B cell (primary cell): ENCODE measurements at regions not wholly inside any gene's neighbourhood (a gene's known extent, or its start where the extent isn't known, plus 50 kb on each side); places are given as distances from the start of the nearest gene placed in this dataset.

Experiments used
- CTCF ChIP-seq: fragments of 200-600 bp; IDR thresholded peaks from one replicate; pipeline ENCODE4 v1.8.0; 2022; ENCODE audit warnings: antibody characterized with exemption, mild to moderate bottlenecking
- EZH2 ChIP-seq: IDR thresholded peaks from 2 replicates; pipeline ENCODE4 v1.6.1; 2012; ENCODE audit warnings: borderline replicate concordance, low read depth, mild to moderate bottlenecking, moderate library complexity, low read length; ENCODE audit not compliant: insufficient read depth, poor library complexity, severe bottlenecking

- TF ChIP-seq EZH2, result no peak
- TF ChIP-seq CTCF, result no peak
Observed at GRCh38 chr3:152731511-152731910, 103.4 kb upstream of the P2RY1 start.
